ENCODE measurements at regions not wholly inside any gene's neighbourhood (a gene's known extent, or its start where the extent isn't known, plus 50 kb on each side); places are given as distances from the start of the nearest gene placed in this dataset.

- DNase-seq (no peak), FAIRE-seq (no peak)
- H3K9ac ChIP-seq (ENCODE audit: low read length in 3 of 3), result no peak overlapping the region
- H3K4me3 ChIP-seq (ENCODE audit: low read length in 3 of 3), result no peak overlapping the region
- H3K4me1 ChIP-seq (ENCODE audit: control insufficient read depth in 2 of 3, insufficient read depth in 2 of 3, low read depth in 1 of 3, low read length in 3 of 3), result no peaks in the 10 kb centered on the region
- TF ChIP-seq, protein P1, sequence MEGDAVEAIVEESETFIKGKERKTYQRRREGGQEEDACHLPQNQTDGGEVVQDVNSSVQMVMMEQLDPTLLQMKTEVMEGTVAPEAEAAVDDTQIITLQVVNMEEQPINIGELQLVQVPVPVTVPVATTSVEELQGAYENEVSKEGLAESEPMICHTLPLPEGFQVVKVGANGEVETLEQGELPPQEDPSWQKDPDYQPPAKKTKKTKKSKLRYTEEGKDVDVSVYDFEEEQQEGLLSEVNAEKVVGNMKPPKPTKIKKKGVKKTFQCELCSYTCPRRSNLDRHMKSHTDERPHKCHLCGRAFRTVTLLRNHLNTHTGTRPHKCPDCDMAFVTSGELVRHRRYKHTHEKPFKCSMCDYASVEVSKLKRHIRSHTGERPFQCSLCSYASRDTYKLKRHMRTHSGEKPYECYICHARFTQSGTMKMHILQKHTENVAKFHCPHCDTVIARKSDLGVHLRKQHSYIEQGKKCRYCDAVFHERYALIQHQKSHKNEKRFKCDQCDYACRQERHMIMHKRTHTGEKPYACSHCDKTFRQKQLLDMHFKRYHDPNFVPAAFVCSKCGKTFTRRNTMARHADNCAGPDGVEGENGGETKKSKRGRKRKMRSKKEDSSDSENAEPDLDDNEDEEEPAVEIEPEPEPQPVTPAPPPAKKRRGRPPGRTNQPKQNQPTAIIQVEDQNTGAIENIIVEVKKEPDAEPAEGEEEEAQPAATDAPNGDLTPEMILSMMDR (IDR thresholded peaks at IDR 0.05; ENCODE audit: borderline replicate concordance, extremely low read depth, insufficient read depth), result no peak
- H3K27me3 ChIP-seq (ENCODE audit: control insufficient read depth, insufficient read depth, low read length), result no peaks in the 10 kb centered on the region
- peaks cover 0 to 3% (median 0%) of the 10 kb centered on the region in 3 donors for H3K9me3 ChIP-seq (ENCODE audit: control insufficient read depth in 2 of 3, insufficient read depth in 1 of 3, low read length in 3 of 3)
- no peaks in the 10 kb centered on the region for H3K36me3 ChIP-seq (ENCODE audit: control insufficient read depth in 2 of 3, insufficient read depth in 3 of 3, low read length in 3 of 3)
- H3K27ac ChIP-seq (ENCODE audit: low read depth in 2 of 2, low read length in 2 of 2), result no peak overlapping the region
- intact Hi-C loops (cut with DNase I), result no loop called here
Observed at GRCh38 chr18:70600225-70600925, 311.5 kb downstream of the SOCS6 start.

GRCh38 chr18:70598406-70598805 is 309.6 kb downstream of the SOCS6 start:
- TF ChIP-seq, protein P1 (IDR thresholded peaks at IDR 0.05; ENCODE audit: borderline replicate concordance, extremely low read depth, insufficient read depth), result no peak
- Histone ChIP-seq H3K36me3 (ENCODE audit: control insufficient read depth in 2 of 3, insufficient read depth in 3 of 3, low read length in 3 of 3) (no peaks in the 10 kb centered on the region), H3K4me1 (ENCODE audit: control insufficient read depth in 2 of 3, insufficient read depth in 2 of 3, low read depth in 1 of 3, low read length in 3 of 3) (no peaks in the 10 kb centered on the region), H3K27me3 (ENCODE audit: control insufficient read depth, insufficient read depth, low read length) (no peaks in the 10 kb centered on the region), H3K9me3 (ENCODE audit: control insufficient read depth in 2 of 3, insufficient read depth in 1 of 3, low read length in 3 of 3) (peaks cover 0 to 3% (median 0%) of the 10 kb centered on the region in 3 donors), H3K4me3 (ENCODE audit: low read length in 3 of 3) (no peak overlapping the region), H3K9ac (ENCODE audit: low read length in 3 of 3) (no peak overlapping the region), H3K27ac (ENCODE audit: low read depth in 2 of 2, low read length in 2 of 2) (no peak overlapping the region)
- DNase-seq (no peak), FAIRE-seq (no peak)
- intact Hi-C loops (cut with DNase I), result no loop called here

DNA sequence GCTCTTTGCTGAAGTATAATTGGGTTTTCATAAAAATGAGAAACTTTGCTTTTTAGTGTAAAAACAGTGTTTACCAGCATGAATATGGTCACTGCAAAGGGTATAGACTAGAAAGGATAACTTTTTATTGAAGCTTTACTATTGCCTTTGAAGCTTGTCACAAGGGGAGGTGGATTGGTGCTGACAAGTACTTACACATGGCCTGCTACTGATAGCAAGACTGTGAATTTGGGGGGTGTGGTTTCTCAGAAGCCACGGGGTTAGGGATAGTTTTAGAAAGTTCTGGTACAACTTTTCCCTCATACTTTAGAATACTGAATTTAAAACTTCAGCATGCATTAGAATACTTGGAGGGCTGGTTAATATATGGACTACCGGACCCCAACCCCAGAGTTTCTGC is 294.1 kb downstream of the SOCS6 start:
- H3K9me3 ChIP-seq (ENCODE audit: control insufficient read depth in 2 of 3, insufficient read depth in 1 of 3, low read length in 3 of 3), result peaks cover 0 to 5% (median 3%) of the 10 kb centered on the region in 3 donors
- DNase-seq, result no peak
- H3K27me3 ChIP-seq (ENCODE audit: control insufficient read depth, insufficient read depth, low read length), result no peaks in the 10 kb centered on the region
- TF ChIP-seq, protein P1 (IDR thresholded peaks at IDR 0.05; ENCODE audit: borderline replicate concordance, extremely low read depth, insufficient read depth), result no peak
- H3K27ac ChIP-seq (ENCODE audit: low read depth in 2 of 2, low read length in 2 of 2), result no peak overlapping the region
- no peak overlapping the region for H3K4me3 ChIP-seq (ENCODE audit: low read length in 3 of 3)
- no peaks in the 10 kb centered on the region for H3K36me3 ChIP-seq (ENCODE audit: control insufficient read depth in 2 of 3, insufficient read depth in 3 of 3, low read length in 3 of 3)
- no peaks in the 10 kb centered on the region for H3K4me1 ChIP-seq (ENCODE audit: control insufficient read depth in 2 of 3, insufficient read depth in 2 of 3, low read depth in 1 of 3, low read length in 3 of 3)
- intact Hi-C loops (cut with DNase I), result no loop called here
- H3K9ac ChIP-seq (ENCODE audit: low read length in 3 of 3), result no peak overlapping the region
- no peak for FAIRE-seq

- TF ChIP-seq, protein P1 (IDR thresholded peaks at IDR 0.05; ENCODE audit: borderline replicate concordance, extremely low read depth, insufficient read depth), result no peak
- Histone ChIP-seq H3K36me3 (ENCODE audit: control insufficient read depth in 2 of 3, insufficient read depth in 3 of 3, low read length in 3 of 3) (no peaks in the 10 kb centered on the region), H3K4me1 (ENCODE audit: control insufficient read depth in 2 of 3, insufficient read depth in 2 of 3, low read depth in 1 of 3, low read length in 3 of 3) (no peaks in the 10 kb centered on the region), H3K9ac (ENCODE audit: low read length in 3 of 3) (no peak overlapping the region), H3K27me3 (ENCODE audit: control insufficient read depth, insufficient read depth, low read length) (no peaks in the 10 kb centered on the region), H3K4me3 (ENCODE audit: low read length in 3 of 3) (no peak overlapping the region), H3K27ac (ENCODE audit: low read depth in 2 of 2, low read length in 2 of 2) (no peak overlapping the region), H3K9me3 (ENCODE audit: control insufficient read depth in 2 of 3, insufficient read depth in 1 of 3, low read length in 3 of 3) (no peaks in the 10 kb centered on the region)
- DNase-seq (no peak), FAIRE-seq (no peak)
- intact Hi-C loops (cut with DNase I), result no loop called here
Observed at GRCh38 chr18:70578480-70578879, 289.6 kb downstream of the SOCS6 start.
